SIG-M5 treated with dmso at 0.1 percent for 504 hours (cell line): ENCODE measurements at regions not wholly inside any gene's neighbourhood (a gene's known extent, or its start where the extent isn't known, plus 50 kb on each side); places are given as distances from the start of the nearest gene placed in this dataset.

Experiments used
- DNase-seq: peaks from one replicate; lab custom pipeline; 2025; ENCODE audit not compliant: unreplicated experiment; lab: John Stamatoyannopoulos, UW

- no peak for DNase-seq
Measured at GRCh38 chr9:38229504-38230155, 160.6 kb upstream of the SHB start.

GRCh38 chr9:38229104-38229500 lies 160.1 kb upstream of the SHB start:
- no peak for DNase-seq

- no peak for DNase-seq
Measured at GRCh38 chr9:38228331-38229103, 159.5 kb upstream of the SHB start.

GRCh38 chr9:38227656-38228055 lies 158.6 kb upstream of the SHB start:
- peak; percentile 16 for DNase-seq

- DNase-seq = peak; percentile 69
Measured at GRCh38 chr9:38227061-38227540, 158.1 kb upstream of the SHB start.

- peak; percentile 41 for DNase-seq
Measured at GRCh38 chr9:38226491-38226951, 157.5 kb upstream of the SHB start.

GRCh38 chr9:38224941-38225340 lies 155.9 kb upstream of the SHB start:
- no peak for DNase-seq

GRCh38 chr9:38216572-38216971 lies 147.5 kb upstream of the SHB start:
- DNase-seq = no peak

- no peak for DNase-seq
Measured at GRCh38 chr9:38215465-38215864, 146.4 kb upstream of the SHB start.

- no peak for DNase-seq
Measured at GRCh38 chr9:38214432-38214831, 145.4 kb upstream of the SHB start.

GRCh38 chr9:38213631-38214299 lies 144.7 kb upstream of the SHB start:
- no peak for DNase-seq

GRCh38 chr9:38212016-38212415 lies 143.0 kb upstream of the SHB start:
- DNase-seq = no peak

GRCh38 chr9:38211002-38211401 lies 142.0 kb upstream of the SHB start:
- DNase-seq = no peak

GRCh38 chr9:38208206-38208901 lies 139.3 kb upstream of the SHB start:
- DNase-seq = no peak

GRCh38 chr9:38207247-38207778 lies 138.3 kb upstream of the SHB start:
- DNase-seq = no peak

- DNase-seq = no peak
Measured at GRCh38 chr9:38205279-38205678, 136.3 kb upstream of the SHB start.

- DNase-seq = no peak
Measured at GRCh38 chr9:38202336-38202938, 133.4 kb upstream of the SHB start.

- no peak for DNase-seq
Measured at GRCh38 chr9:38201844-38202243, 132.8 kb upstream of the SHB start.

GRCh38 chr9:38200431-38200830 lies 131.4 kb upstream of the SHB start:
- no peak for DNase-seq

- DNase-seq = no peak
Measured at GRCh38 chr9:38198140-38198539, 129.1 kb upstream of the SHB start.

GRCh38 chr9:38196714-38197113 lies 127.7 kb upstream of the SHB start:
- no peak for DNase-seq
